ENCODE measurements at regions not wholly inside any gene's neighbourhood (a gene's known extent, or its start where the extent isn't known, plus 50 kb on each side); places are given as distances from the start of the nearest gene placed in this dataset.

DNA sequence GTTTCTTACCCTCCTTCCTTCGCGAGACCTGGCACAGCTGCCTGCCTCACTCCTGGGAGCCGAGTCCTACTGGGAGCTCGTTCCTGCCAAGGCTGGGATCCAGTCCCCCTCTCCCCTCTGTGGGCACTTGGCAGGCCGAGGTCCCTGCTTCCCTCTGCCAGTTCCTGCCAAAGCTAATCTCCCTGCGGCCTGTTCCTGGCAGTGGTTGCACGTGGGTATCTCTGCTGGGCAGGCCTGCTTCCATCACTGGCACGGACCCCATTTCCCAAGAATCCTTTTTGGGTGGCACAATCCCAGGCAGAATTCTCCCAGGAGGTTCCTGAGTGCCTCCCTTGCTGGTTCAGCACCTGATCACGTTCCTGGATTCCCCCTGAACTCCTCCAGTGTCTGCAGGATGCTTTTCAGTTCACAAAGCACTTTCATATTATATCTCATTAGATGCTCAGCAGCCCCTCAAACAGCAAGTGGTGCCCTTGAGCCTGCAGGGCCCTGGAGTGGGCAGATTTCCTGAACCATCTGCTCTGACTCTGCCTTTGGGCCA lies 96.5 kb downstream of the RRM1 start:
- Mint-ChIP-seq H3K36me3 (ENCODE audit: low read depth) (no peaks in the 10 kb centered on the region), H3K27me3 (ENCODE audit: low read depth) (peaks cover 2% of the 10 kb centered on the region), H3K4me3 (ENCODE audit: unreplicated experiment) (no peak overlapping the region), H3K27ac (ENCODE audit: unreplicated experiment) (no peak overlapping the region), H3K9me3 (ENCODE audit: low read depth) (peaks cover 5% of the 10 kb centered on the region), H3K4me1 (ENCODE audit: low read depth) (peaks cover 4% of the 10 kb centered on the region)
- DNase-seq (ENCODE audit: low spot score): no peak
- TF ChIP-seq, protein P1, sequence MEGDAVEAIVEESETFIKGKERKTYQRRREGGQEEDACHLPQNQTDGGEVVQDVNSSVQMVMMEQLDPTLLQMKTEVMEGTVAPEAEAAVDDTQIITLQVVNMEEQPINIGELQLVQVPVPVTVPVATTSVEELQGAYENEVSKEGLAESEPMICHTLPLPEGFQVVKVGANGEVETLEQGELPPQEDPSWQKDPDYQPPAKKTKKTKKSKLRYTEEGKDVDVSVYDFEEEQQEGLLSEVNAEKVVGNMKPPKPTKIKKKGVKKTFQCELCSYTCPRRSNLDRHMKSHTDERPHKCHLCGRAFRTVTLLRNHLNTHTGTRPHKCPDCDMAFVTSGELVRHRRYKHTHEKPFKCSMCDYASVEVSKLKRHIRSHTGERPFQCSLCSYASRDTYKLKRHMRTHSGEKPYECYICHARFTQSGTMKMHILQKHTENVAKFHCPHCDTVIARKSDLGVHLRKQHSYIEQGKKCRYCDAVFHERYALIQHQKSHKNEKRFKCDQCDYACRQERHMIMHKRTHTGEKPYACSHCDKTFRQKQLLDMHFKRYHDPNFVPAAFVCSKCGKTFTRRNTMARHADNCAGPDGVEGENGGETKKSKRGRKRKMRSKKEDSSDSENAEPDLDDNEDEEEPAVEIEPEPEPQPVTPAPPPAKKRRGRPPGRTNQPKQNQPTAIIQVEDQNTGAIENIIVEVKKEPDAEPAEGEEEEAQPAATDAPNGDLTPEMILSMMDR (IDR thresholded peaks at IDR 0.05): no peak

DNA sequence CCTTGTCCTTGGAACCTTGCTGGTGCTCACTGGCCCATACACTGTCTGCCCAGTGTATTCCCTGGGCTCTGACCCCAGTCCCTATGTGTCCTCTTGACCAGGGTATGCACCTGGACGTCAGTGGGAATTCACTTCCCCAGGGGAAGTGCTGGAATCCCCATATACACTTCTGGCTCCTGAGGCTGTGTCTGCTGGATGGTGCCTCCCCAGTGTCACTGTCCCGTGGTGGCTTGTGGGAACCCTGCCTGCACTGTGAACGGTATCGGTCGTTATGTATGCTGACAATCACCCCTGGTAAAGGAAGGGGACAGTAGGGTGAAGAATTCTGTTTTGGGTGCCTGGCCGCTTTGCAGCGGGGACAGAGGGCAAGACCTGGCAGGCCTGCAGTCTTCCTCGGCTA lies 95.9 kb downstream of the RRM1 start:
- TF ChIP-seq, protein P1 (IDR thresholded peaks at IDR 0.05): no peak
- Mint-ChIP-seq H3K4me3 (ENCODE audit: unreplicated experiment) (no peak overlapping the region), H3K9me3 (ENCODE audit: low read depth) (peaks cover 5% of the 10 kb centered on the region), H3K27ac (ENCODE audit: unreplicated experiment) (no peak overlapping the region), H3K27me3 (ENCODE audit: low read depth) (peaks cover 2% of the 10 kb centered on the region), H3K4me1 (ENCODE audit: low read depth) (peaks cover 4% of the 10 kb centered on the region), H3K36me3 (ENCODE audit: low read depth) (no peaks in the 10 kb centered on the region)
- DNase-seq (ENCODE audit: low spot score): no peak

DNA sequence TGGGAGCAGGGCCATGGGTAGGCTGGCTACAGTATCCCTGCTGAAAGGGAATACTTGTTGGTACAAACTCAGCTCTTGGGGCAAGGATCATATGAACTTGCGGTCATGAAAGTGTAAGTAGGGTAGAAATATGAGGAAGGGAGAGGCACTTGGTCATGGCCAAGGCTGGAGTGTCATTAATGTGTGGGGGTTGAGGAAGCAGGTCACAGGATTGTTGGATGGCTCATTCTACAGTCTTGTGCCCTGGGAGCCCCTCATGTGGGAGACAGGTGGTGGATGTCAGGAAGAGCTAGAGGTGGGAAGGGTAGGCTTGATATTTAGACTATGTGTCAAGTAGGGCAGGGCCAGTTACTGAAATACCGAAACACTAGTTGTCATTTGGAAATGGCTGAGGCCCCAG lies 95.5 kb downstream of the RRM1 start:
- Mint-ChIP-seq H3K36me3 (ENCODE audit: low read depth) (no peaks in the 10 kb centered on the region), H3K27ac (ENCODE audit: unreplicated experiment) (no peak overlapping the region), H3K4me3 (ENCODE audit: unreplicated experiment) (no peak overlapping the region), H3K4me1 (ENCODE audit: low read depth) (peaks cover 4% of the 10 kb centered on the region), H3K9me3 (ENCODE audit: low read depth) (peaks cover 5% of the 10 kb centered on the region), H3K27me3 (ENCODE audit: low read depth) (peaks cover 2% of the 10 kb centered on the region)
- TF ChIP-seq, protein P1 (IDR thresholded peaks at IDR 0.05): no peak
- DNase-seq (ENCODE audit: low spot score): no peak
